GM21390 (cell line): ENCODE measurements at regions not wholly inside any gene's neighbourhood (a gene's known extent, or its start where the extent isn't known, plus 50 kb on each side); places are given as distances from the start of the nearest gene placed in this dataset.

Experiments used
- ATAC-seq: cut with Tn5 transposase; IDR thresholded peaks from one replicate; pipeline ENCODE4 v1.9.1; 2021; ENCODE audit not compliant: unreplicated experiment

DNA sequence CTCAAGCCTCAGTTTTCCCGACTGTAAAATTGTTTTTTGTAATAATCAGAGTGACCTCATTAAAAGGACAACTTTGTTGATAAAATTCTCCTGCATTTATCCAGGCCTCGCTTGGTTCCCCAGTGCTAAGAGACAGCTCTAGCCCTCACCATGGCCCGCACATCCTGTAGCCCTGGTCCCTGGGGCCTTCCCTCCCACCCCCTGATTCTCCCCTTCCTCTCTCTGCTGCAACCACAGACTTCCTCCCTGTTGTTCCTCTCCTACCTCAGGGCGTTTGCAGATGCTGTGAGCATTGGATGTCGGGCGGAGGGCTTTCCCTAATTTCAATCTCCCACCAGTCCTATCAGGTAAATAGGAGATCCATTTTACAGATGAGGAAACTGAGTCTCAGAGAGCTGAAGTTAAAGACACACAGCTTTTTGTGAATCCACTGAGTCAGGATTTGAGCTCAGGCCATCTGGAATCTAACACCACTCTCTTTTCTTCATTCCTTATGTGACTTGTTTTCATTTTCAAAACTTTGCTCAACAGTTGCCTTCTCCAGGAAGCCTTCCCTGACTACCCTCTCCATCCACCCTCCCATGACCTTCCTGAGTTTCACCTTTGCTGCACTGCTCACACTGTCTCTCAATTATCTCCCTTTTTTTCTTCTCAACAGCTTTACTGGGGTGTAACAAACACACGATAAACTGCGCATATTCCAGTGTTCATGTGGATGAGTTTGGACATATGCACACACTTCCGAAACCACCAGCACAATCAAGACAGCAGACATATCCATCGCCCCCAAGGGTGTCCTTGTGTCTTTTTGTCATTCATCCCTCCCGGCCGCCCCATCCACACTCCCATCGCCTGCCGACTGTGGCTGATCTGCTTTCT is 107.1 kb downstream of the CEBPB start:
- ATAC-seq, result no peak

DNA sequence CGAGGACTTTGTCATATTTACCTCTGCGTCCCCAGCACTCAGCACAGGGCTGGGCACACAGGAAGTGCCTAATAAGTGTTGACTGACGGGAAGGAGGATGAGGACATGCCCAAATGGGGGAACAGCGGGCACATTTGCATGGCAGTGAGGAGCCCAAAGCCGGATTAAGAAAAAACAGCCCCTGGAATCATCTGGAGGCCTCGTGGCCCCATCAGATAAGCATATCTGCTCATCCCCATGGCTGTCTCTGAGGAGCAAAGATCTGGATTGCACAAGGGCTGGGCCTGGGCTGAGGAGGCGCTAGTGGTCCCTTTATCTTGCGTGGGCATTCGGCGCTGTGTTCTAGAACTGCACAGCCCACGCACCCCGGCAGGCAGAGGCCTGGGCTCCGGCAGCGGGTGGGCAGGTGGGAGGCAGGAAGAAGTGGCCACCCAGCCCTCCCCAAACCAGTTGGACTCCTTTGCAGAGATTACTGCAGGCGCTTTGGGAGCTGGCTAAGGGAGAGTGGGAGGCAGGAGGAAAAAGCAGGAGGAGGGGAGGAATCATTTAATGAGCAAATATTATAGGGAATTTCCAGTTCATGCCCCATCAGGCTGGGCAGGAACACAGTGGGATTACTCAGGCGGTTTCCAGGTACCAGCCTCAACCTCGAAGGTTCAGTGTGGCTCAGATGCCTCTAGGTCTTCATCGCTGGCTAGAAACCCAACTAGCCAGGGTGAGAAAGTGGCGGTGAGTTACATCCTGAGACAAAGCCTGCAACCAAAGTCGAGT is 108.1 kb downstream of the CEBPB start:
- no peak for ATAC-seq

DNA sequence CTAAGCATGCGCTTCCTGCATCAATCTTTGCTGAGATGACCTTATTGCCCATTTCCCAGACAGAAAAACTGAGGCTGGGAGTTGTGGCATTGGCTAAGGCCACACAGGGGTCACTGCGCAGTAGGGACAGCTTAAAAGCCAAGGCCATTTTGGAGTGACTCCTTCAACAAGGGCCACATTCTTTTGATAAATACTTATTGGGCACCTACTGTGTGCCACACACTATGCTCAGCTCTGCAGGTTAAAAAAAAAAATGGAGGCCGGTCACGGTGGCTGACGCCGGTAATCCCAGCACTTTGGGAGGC is 108.6 kb downstream of the CEBPB start:
- no peak for ATAC-seq

GRCh38 chr20:50301165-50301564 is 110.5 kb downstream of the CEBPB start:
- no peak for ATAC-seq

DNA sequence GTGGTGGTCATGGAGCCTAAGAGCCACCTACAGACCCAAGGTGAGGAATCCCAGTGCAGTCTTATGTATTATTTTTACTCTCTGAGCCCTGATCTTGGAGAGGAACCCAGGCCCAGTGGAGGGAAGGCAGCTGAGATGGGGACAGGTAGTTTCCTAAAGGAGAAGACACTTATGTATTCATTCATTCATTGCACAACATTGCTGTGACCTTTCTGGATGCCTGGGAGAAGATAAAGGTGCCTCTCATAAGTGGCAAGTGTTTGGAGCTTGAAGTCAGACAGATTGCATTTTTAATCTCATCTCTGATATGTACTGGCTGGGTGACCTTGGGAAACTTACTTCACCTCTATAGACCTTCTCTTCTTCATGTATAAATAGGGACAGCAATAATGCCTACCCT is 111.1 kb downstream of the CEBPB start:
- ATAC-seq, result no peak

DNA sequence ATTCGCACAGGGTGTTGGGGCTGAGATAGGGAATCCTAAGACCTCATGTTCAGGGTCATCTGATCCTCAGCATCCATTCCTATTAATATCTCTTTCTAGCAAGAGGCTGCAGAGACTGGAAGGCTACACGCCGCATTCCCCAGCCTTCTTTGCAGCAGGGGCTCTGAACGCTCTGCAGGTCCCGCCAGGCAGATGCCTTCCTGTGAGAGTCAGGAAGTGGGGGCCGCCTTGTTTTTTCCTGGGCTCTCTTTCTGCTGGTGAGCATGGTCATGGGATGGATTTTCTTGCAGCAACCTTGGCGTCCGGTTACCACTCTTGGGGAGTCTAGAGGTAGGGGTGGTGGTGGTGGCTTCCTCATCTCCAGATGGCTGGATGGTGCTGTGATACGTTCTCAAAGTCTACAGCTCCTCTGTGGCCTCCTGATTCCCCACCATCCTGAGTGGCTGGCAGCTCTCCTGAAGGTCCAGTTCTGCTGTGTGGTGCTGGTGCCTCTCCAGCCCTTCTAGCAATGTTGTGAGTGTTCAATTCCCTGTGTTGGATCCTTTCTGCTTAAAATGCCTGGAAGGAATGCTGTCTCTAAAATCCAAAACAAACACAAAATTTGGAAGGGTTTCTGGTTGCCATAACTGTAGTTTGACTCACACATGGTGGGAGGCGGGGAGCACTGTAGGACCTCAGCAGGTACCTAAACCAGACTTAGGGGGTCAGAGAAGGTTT is 111.9 kb downstream of the CEBPB start:
- ATAC-seq, result no peak

GRCh38 chr20:50303573-50304500 is 113.2 kb downstream of the CEBPB start:
- ATAC-seq, result no peak

DNA sequence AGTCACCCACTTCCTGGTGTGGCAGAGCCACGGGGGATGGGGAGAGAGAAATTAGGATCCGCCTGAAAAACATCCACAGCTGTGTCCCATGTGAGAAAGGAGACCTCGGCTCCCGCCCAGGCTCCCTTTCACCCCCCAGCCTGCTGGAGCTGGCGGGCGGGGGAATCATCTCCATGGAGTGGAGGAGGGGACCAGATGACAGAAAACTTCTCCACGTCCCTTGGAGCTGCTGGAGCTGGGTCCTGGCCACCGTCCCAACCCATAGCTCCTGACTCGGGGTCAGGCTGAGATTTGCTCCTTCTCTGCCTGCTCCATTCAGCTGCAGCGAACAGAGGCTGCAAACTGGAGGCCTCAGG is 113.8 kb downstream of the CEBPB start:
- ATAC-seq, result no peak

DNA sequence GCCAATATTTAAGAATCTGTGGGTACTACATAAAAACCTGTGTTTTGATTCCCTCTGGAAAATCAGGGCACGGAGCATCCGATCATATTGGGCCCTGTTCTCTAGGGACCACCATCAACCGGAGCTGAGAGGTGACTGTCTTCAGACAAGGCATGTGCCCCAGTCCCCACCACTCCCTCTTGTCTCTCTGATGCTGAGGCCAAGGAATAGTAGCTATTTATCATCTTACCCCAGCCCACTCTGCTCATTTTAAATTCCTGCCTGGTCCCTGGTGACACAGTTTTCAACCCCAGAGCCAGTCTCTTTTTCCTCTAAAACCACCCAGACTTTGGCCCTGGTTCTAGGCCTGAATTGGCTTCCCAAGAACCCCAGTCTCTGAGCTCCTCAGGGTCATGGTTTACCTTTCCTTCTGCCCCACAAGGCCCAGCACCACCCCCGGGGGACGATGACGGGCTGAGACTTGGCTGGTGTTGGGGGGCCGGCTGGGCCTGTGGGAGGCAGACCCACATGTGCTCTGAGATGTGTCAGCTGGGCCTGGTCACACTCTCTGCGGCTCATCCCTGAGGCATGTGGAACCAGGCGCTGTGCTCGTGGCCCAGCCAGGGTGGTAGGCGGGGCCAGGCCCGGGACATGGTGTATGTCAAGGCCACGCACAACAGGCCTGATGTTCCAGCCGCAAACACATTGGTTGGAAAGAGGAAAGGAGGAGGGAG is 114.4 kb downstream of the CEBPB start:
- ATAC-seq, result no peak

DNA sequence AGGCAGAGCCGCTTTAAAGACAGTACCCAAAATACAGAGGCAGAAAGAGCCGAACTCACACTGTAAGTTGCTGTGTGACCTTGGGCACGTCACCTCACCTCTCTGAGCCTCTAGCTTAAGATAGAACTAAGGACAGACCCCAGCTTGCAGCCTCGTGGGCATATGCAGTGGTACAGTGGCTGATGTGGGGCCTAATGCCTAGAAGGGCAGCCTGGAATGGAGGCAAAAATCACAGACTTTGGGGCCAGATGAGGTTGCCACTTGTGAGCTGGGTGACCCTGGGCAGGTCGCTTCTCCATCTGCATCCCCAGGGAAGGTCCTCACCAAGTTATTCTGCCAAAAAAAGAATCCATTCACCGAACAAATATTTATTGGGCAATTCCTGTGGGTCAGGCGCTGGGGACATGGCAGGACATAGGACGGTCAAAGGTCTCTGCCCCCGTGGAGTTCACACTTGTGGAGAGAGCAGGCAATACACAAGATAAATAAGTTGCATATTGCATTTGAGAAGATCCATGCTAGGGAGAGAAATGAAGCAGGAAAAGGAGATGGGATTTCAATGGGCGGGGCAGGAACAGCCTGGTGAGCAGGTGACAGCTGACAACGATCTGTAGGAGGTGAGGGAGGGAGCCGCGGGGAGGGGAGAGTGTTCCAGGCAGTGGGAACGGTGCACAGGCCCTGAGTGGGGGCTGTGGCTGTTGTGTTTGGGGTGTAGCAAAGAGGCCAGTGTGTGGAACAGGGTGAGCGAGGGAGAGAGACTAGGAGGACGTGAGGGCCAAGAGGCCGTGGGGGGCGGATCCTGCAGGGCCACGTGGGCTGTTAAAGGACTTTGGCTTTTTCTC is 115.2 kb downstream of the CEBPB start:
- ATAC-seq, result no peak

DNA sequence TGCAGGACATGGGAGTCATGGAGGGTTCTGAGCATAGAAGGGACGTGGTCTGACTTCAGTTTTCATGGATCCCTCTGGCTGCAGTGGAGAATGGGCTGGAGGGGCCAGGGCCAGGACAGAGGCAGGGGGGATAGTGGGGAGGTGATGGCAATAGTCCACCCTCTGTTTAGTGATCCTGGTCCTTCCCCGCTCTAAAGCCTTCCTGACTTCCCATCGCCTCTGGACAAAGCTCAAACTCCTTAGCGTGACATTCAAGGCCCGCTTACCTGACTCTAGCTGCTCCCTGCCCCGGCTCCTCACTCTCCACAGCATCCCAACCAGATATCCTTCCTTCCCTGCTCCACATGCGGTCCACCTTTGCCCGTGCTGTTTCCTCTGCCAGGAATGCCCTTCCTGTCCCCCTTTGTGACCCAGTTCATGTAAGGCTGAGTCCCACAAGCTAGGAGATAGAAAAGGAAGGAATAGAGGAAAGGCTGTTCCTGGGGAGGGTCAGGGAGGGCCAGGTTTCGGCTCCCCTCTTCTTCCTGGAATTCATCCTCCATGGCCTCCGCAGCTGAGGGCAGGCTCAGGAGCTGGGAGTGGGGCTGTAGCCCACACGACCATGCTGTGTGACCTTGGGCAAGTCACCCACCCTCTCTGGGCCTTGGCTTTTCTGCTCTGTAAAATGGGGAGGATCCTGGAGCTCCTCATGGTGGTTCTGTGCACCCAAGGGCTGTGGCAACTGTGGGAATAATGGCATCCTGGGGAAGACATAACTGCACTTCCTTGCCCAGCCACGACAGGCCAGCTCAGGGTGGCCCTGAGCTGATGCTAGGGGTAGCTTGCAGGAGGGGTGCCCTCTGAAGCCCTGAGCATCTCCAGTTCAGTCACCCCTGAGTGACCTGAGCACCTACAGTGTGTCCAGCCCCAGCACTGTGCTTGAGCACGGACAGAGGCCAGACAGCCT is 116.1 kb downstream of the CEBPB start:
- no peak for ATAC-seq

DNA sequence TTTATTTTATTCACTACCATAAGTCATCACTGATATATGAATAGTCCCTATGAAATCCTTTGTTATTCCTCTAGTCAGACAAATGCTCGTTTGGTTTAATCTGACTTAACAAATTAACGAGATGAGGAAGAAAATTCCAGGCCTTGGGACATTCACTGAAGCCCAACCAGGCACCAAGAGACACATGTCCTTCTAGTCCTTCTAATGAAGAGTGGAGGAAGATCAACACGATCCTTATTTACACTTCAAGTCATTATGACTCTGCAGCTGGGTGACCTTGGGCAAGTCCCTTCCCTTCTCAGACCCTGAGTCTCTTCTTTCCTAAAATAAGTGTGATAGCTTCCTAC is 117.5 kb downstream of the CEBPB start:
- ATAC-seq, result no peak

DNA sequence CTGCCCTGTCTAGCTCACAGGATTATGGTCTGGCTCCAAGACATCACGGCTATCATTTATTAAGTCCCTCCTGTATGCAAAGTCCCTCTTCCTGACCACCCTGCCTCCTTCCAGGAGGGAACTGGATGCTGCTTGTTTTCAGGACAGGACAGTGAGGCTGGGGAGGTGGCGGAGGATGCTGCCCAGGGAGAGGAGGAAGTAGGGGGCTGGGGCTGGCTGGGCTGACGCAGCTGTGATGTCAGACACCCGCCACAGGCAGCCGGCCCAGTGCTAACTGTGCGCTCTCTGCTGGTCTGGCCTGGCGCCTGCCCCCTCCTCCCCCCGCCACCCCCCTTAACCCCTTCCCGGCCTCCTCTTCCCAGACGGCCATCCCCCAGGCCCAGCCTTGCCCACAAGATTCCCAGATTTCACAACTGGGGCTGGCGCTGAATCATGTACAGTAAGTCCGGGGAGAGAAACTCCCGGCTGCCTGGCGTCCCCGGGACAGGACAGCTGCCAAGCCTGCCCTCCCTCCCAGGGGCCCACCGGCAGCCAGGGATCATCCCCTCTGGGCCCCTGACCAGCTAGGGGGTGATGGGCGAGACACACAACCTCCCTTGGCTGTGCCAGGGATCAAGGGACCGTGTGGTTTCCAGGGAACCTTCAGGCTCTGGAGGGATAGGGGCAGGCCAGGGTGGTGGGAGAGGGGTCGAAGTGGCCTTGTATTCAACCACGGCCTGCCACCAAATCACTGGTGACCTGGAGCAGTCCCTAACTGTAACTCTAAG is 118.1 kb downstream of the CEBPB start:
- ATAC-seq, result no peak

DNA sequence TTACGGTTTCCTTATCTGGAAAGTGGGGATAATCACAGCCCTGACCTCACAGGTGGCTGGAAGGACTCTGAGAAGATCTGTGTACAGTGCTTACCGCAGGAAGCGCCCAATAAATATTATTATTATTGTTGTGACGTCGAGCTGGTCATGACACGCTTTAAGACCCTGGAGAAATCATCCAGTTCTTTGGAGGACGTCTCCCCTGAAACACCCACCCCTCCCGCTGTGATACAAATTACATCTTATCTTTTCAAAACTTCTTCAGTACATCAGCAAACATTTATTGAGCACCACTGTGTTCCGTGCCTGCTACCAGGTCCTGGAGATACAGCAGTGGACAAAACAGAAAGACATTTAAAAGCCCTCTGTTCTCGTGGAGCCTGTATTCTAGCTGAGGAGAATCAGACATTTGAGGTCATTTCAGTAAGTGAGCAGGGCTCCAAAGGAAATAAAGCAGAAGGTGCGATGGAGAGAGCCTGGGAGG is 118.7 kb downstream of the CEBPB start:
- no peak for ATAC-seq

- no peak for ATAC-seq
These were observed 119.4 kb downstream of the CEBPB start for GRCh38 chr20:50309764-50310672.

DNA sequence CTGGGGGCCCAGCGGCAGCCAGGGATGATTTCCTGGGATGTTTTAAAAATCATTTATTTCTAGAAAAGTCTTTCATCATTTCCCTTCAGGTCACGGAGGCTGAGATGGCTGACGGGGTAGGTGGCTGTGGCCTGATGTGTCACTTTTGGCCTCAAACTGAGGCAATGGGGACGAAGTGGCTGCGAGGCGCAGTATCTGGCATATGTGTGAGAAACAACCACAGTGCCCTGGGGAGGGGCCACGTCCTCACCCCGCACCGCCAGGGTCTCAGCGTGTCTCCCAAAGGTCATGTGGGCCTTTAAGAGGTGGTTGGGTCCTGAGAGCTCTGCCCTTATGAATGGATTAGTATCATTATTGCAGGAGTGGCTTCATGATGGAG is 120.0 kb downstream of the CEBPB start:
- ATAC-seq, result no peak
